ENCODE measurements at regions not wholly inside any gene's neighbourhood (a gene's known extent, or its start where the extent isn't known, plus 50 kb on each side); places are given as distances from the start of the nearest gene placed in this dataset.

GRCh38 chr3:180378496-180378895, 223.5 kb upstream of the TTC14 start:
- DNase-seq (ENCODE audit: low read depth in 4 of 6, low spot score in 6 of 6): peak in 1 of 6 donors; percentile 56
- Histone ChIP-seq H3K4me1 (ENCODE audit: control insufficient read depth, insufficient read depth, low read length) (no peaks in the 10 kb centered on the region), H3K9me3 (ENCODE audit: control insufficient read depth, insufficient read depth, low read length) (no peaks in the 10 kb centered on the region), H3K27ac (ENCODE audit: low read depth, low read length) (no peak overlapping the region), H3K36me3 (ENCODE audit: control insufficient read depth, insufficient read depth, low read length) (no peaks in the 10 kb centered on the region), H3K4me3 (ENCODE audit: low read depth, low read length) (no peak overlapping the region), H3K27me3 (ENCODE audit: control insufficient read depth, insufficient read depth, low read length) (no peaks in the 10 kb centered on the region)
- 85% methylated on average over 2 of the region's 4 CpGs for WGBS (ENCODE audit: insufficient coverage)

GRCh38 chr3:180382638-180383180, 219.3 kb upstream of the TTC14 start:
- Histone ChIP-seq H3K4me1 (ENCODE audit: control insufficient read depth, insufficient read depth, low read length) (no peaks in the 10 kb centered on the region), H3K36me3 (ENCODE audit: control insufficient read depth, insufficient read depth, low read length) (no peaks in the 10 kb centered on the region), H3K4me3 (ENCODE audit: low read depth, low read length) (no peak overlapping the region), H3K9me3 (ENCODE audit: control insufficient read depth, insufficient read depth, low read length) (no peaks in the 10 kb centered on the region), H3K27me3 (ENCODE audit: control insufficient read depth, insufficient read depth, low read length) (no peaks in the 10 kb centered on the region), H3K27ac (ENCODE audit: low read depth, low read length) (no peak overlapping the region)
- DNase-seq (ENCODE audit: low read depth in 4 of 6, low spot score in 6 of 6): no peak
- WGBS (ENCODE audit: insufficient coverage): 25% methylated on average over 2 of the region's 2 CpGs

- Histone ChIP-seq H3K4me3 (ENCODE audit: low read depth, low read length) (no peak overlapping the region), H3K36me3 (ENCODE audit: control insufficient read depth, insufficient read depth, low read length) (no peaks in the 10 kb centered on the region), H3K27ac (ENCODE audit: low read depth, low read length) (no peak overlapping the region), H3K9me3 (ENCODE audit: control insufficient read depth, insufficient read depth, low read length) (no peaks in the 10 kb centered on the region), H3K4me1 (ENCODE audit: control insufficient read depth, insufficient read depth, low read length) (no peaks in the 10 kb centered on the region), H3K27me3 (ENCODE audit: control insufficient read depth, insufficient read depth, low read length) (no peaks in the 10 kb centered on the region)
- no CpG with 5 or more reads among the region's 2 CpGs for WGBS (ENCODE audit: insufficient coverage)
- DNase-seq (ENCODE audit: low read depth in 4 of 6, low spot score in 6 of 6): no peak
Observed at GRCh38 chr3:180383332-180384020, 218.5 kb upstream of the TTC14 start.

GRCh38 chr3:180390313-180390712, 211.7 kb upstream of the TTC14 start:
- Histone ChIP-seq H3K9me3 (ENCODE audit: control insufficient read depth, insufficient read depth, low read length) (no peaks in the 10 kb centered on the region), H3K4me1 (ENCODE audit: control insufficient read depth, insufficient read depth, low read length) (no peaks in the 10 kb centered on the region), H3K4me3 (ENCODE audit: low read depth, low read length) (no peak overlapping the region), H3K36me3 (ENCODE audit: control insufficient read depth, insufficient read depth, low read length) (no peaks in the 10 kb centered on the region), H3K27me3 (ENCODE audit: control insufficient read depth, insufficient read depth, low read length) (no peaks in the 10 kb centered on the region), H3K27ac (ENCODE audit: low read depth, low read length) (no peak overlapping the region)
- DNase-seq (ENCODE audit: low read depth in 4 of 6, low spot score in 6 of 6): no peak

GRCh38 chr3:180391001-180391400, 211.0 kb upstream of the TTC14 start:
- no peak overlapping the region for H3K4me3 ChIP-seq (ENCODE audit: low read depth, low read length)
- H3K4me1 ChIP-seq (ENCODE audit: control insufficient read depth, insufficient read depth, low read length): no peaks in the 10 kb centered on the region
- no CpG with 5 or more reads among the region's 1 CpG for WGBS (ENCODE audit: insufficient coverage)
- H3K27ac ChIP-seq (ENCODE audit: low read depth, low read length): no peak overlapping the region
- H3K27me3 ChIP-seq (ENCODE audit: control insufficient read depth, insufficient read depth, low read length): no peaks in the 10 kb centered on the region
- no peaks in the 10 kb centered on the region for H3K36me3 ChIP-seq (ENCODE audit: control insufficient read depth, insufficient read depth, low read length)
- DNase-seq (ENCODE audit: low read depth in 4 of 6, low spot score in 6 of 6): no peak
- no peaks in the 10 kb centered on the region for H3K9me3 ChIP-seq (ENCODE audit: control insufficient read depth, insufficient read depth, low read length)

GRCh38 chr3:180401226-180401625, 200.7 kb upstream of the TTC14 start:
- H3K27ac ChIP-seq (ENCODE audit: low read depth, low read length): no peak overlapping the region
- no peaks in the 10 kb centered on the region for H3K36me3 ChIP-seq (ENCODE audit: control insufficient read depth, insufficient read depth, low read length)
- 67% methylated on average over 1 of the region's 1 CpG for WGBS (ENCODE audit: insufficient coverage)
- no peaks in the 10 kb centered on the region for H3K27me3 ChIP-seq (ENCODE audit: control insufficient read depth, insufficient read depth, low read length)
- no peak for DNase-seq (ENCODE audit: low read depth in 4 of 6, low spot score in 6 of 6)
- H3K4me1 ChIP-seq (ENCODE audit: control insufficient read depth, insufficient read depth, low read length): no peaks in the 10 kb centered on the region
- no peak overlapping the region for H3K4me3 ChIP-seq (ENCODE audit: low read depth, low read length)
- H3K9me3 ChIP-seq (ENCODE audit: control insufficient read depth, insufficient read depth, low read length): no peaks in the 10 kb centered on the region

GRCh38 chr3:180402471-180403073, 199.4 kb upstream of the TTC14 start:
- H3K36me3 ChIP-seq (ENCODE audit: control insufficient read depth, insufficient read depth, low read length): no peaks in the 10 kb centered on the region
- H3K27me3 ChIP-seq (ENCODE audit: control insufficient read depth, insufficient read depth, low read length): no peaks in the 10 kb centered on the region
- no peak overlapping the region for H3K27ac ChIP-seq (ENCODE audit: low read depth, low read length)
- no peaks in the 10 kb centered on the region for H3K9me3 ChIP-seq (ENCODE audit: control insufficient read depth, insufficient read depth, low read length)
- peak in 1 of 6 donors; percentile 27 for DNase-seq (ENCODE audit: low read depth in 4 of 6, low spot score in 6 of 6)
- H3K4me3 ChIP-seq (ENCODE audit: low read depth, low read length): no peak overlapping the region
- WGBS (ENCODE audit: insufficient coverage): no CpG with 5 or more reads among the region's 2 CpGs
- no peaks in the 10 kb centered on the region for H3K4me1 ChIP-seq (ENCODE audit: control insufficient read depth, insufficient read depth, low read length)

- H3K4me3 ChIP-seq (ENCODE audit: low read depth, low read length): no peak overlapping the region
- no peaks in the 10 kb centered on the region for H3K4me1 ChIP-seq (ENCODE audit: control insufficient read depth, insufficient read depth, low read length)
- no peak overlapping the region for H3K27ac ChIP-seq (ENCODE audit: low read depth, low read length)
- no peak for DNase-seq (ENCODE audit: low read depth in 4 of 6, low spot score in 6 of 6)
- no peaks in the 10 kb centered on the region for H3K27me3 ChIP-seq (ENCODE audit: control insufficient read depth, insufficient read depth, low read length)
- no peaks in the 10 kb centered on the region for H3K9me3 ChIP-seq (ENCODE audit: control insufficient read depth, insufficient read depth, low read length)
- H3K36me3 ChIP-seq (ENCODE audit: control insufficient read depth, insufficient read depth, low read length): no peaks in the 10 kb centered on the region
Observed at GRCh38 chr3:180403156-180403555, 198.8 kb upstream of the TTC14 start.

GRCh38 chr3:180408654-180409053, 193.3 kb upstream of the TTC14 start:
- no peak for DNase-seq (ENCODE audit: low read depth in 4 of 6, low spot score in 6 of 6)
- no peak overlapping the region for H3K27ac ChIP-seq (ENCODE audit: low read depth, low read length)
- WGBS (ENCODE audit: insufficient coverage): no CpG with 5 or more reads among the region's 1 CpG
- no peaks in the 10 kb centered on the region for H3K4me1 ChIP-seq (ENCODE audit: control insufficient read depth, insufficient read depth, low read length)
- no peaks in the 10 kb centered on the region for H3K36me3 ChIP-seq (ENCODE audit: control insufficient read depth, insufficient read depth, low read length)
- no peaks in the 10 kb centered on the region for H3K9me3 ChIP-seq (ENCODE audit: control insufficient read depth, insufficient read depth, low read length)
- H3K27me3 ChIP-seq (ENCODE audit: control insufficient read depth, insufficient read depth, low read length): no peaks in the 10 kb centered on the region
- H3K4me3 ChIP-seq (ENCODE audit: low read depth, low read length): no peak overlapping the region

GRCh38 chr3:180409170-180409569, 192.8 kb upstream of the TTC14 start:
- DNase-seq (ENCODE audit: low read depth in 4 of 6, low spot score in 6 of 6): no peak
- H3K4me3 ChIP-seq (ENCODE audit: low read depth, low read length): no peak overlapping the region
- no peak overlapping the region for H3K27ac ChIP-seq (ENCODE audit: low read depth, low read length)
- no peaks in the 10 kb centered on the region for H3K4me1 ChIP-seq (ENCODE audit: control insufficient read depth, insufficient read depth, low read length)
- H3K27me3 ChIP-seq (ENCODE audit: control insufficient read depth, insufficient read depth, low read length): no peaks in the 10 kb centered on the region
- H3K36me3 ChIP-seq (ENCODE audit: control insufficient read depth, insufficient read depth, low read length): no peaks in the 10 kb centered on the region
- H3K9me3 ChIP-seq (ENCODE audit: control insufficient read depth, insufficient read depth, low read length): no peaks in the 10 kb centered on the region
